DMS153 treated with DMSO at 0.1 percent for 48 hours (cell line): ENCODE measurements at regions not wholly inside any gene's neighbourhood (a gene's known extent, or its start where the extent isn't known, plus 50 kb on each side); places are given as distances from the start of the nearest gene placed in this dataset.
"Not testable (repeated sequence)": the region's sequence is repeated elsewhere in the genome, so short reads cannot be mapped to it uniquely, and the experiment has no call there.

Experiments used
- DNase-seq: peaks from one replicate; lab custom pipeline; 2025; ENCODE audit not compliant: unreplicated experiment; lab: John Stamatoyannopoulos, UW

- DNase-seq: no peak
Observed at GRCh38 chr9:22976454-22976853, 529.8 kb downstream of the DMRTA1 start.

- DNase-seq: not testable (repeated sequence)
Observed at GRCh38 chr9:22980429-22980828, 533.8 kb downstream of the DMRTA1 start.

GRCh38 chr9:22986556-22986955, 539.9 kb downstream of the DMRTA1 start:
- no peak for DNase-seq

GRCh38 chr9:22990349-22990748, 543.7 kb downstream of the DMRTA1 start:
- no peak for DNase-seq

GRCh38 chr9:22992780-22993179, 546.2 kb downstream of the DMRTA1 start:
- DNase-seq: no peak

GRCh38 chr9:22997923-22998322, 551.3 kb downstream of the DMRTA1 start:
- DNase-seq: no peak

GRCh38 chr9:23005156-23005555, 558.5 kb downstream of the DMRTA1 start:
- DNase-seq: no peak

- DNase-seq: no peak
Observed at GRCh38 chr9:23006127-23006526, 559.5 kb downstream of the DMRTA1 start.

- no peak for DNase-seq
Observed at GRCh38 chr9:23011669-23012068, 565.0 kb downstream of the DMRTA1 start.

- DNase-seq: no peak
Observed at GRCh38 chr9:23015557-23015956, 568.9 kb downstream of the DMRTA1 start.

GRCh38 chr9:23036416-23036815, 589.8 kb downstream of the DMRTA1 start:
- DNase-seq: no peak

- DNase-seq: no peak
Observed at GRCh38 chr9:23039402-23039801, 592.8 kb downstream of the DMRTA1 start.

- DNase-seq: no peak
Observed at GRCh38 chr9:23041466-23041865, 594.8 kb downstream of the DMRTA1 start.

- no peak for DNase-seq
Observed at GRCh38 chr9:23044549-23044948, 597.9 kb downstream of the DMRTA1 start.

- DNase-seq: not testable (repeated sequence)
Observed at GRCh38 chr9:23046026-23046425, 599.4 kb downstream of the DMRTA1 start.

- DNase-seq: no peak
Observed at GRCh38 chr9:23050548-23050947, 603.9 kb downstream of the DMRTA1 start.

- DNase-seq: no peak
Observed at GRCh38 chr9:23073136-23073535, 626.5 kb downstream of the DMRTA1 start.

- no peak for DNase-seq
Observed at GRCh38 chr9:23079798-23080197, 633.2 kb downstream of the DMRTA1 start.

GRCh38 chr9:23081377-23081776, 634.8 kb downstream of the DMRTA1 start:
- no peak for DNase-seq

- DNase-seq: no peak
Observed at GRCh38 chr9:23088932-23089364, 642.3 kb downstream of the DMRTA1 start.

- no peak for DNase-seq
Observed at GRCh38 chr9:23117616-23118015, 671.0 kb downstream of the DMRTA1 start.

- no peak for DNase-seq
Observed at GRCh38 chr9:23120630-23121029, 674.0 kb downstream of the DMRTA1 start.

GRCh38 chr9:23123048-23123632, 676.5 kb downstream of the DMRTA1 start:
- no peak for DNase-seq
